Upper lobe of right lung (tissue), 1 donor: ENCODE measurements at regions not wholly inside any gene's neighbourhood (a gene's known extent, or its start where the extent isn't known, plus 50 kb on each side); places are given as distances from the start of the nearest gene placed in this dataset.
A peak's percentile ranks its signal among the peaks of the same experiment; 100 is the strongest.

Experiments used
- ATAC-seq: fragments of 200-7000 bp; cut with Tn5 transposase; one replicate; pipeline ENCODE4 v1.9.1; 2020; ENCODE audit warnings: mild to moderate bottlenecking, moderate library complexity
- DNase-seq: peaks from one replicate; pipeline ENCODE4 v3.0.0-alpha.2; 2020
- H3K27ac ChIP-seq: fragments of 200-600 bp; one replicate; pipeline ENCODE4 v1.8.0; 2022
- H3K27me3 ChIP-seq: fragments of 200-600 bp; one replicate; pipeline ENCODE4 v1.8.0; 2022; ENCODE audit warnings: mild to moderate bottlenecking
- H3K36me3 ChIP-seq: fragments of 200-600 bp; one replicate; pipeline ENCODE4 v1.8.0; 2022
- H3K4me1 ChIP-seq: fragments of 200-600 bp; one replicate; pipeline ENCODE4 v1.8.0; 2022
- H3K4me3 ChIP-seq: fragments of 200-600 bp; one replicate; pipeline ENCODE4 v1.8.0; 2022; ENCODE audit warnings: mild to moderate bottlenecking
- H3K9me3 ChIP-seq: fragments of 200-600 bp; one replicate; pipeline ENCODE4 v1.8.0; 2022
- CTCF ChIP-seq: fragments of 200-600 bp; IDR thresholded peaks from one replicate; pipeline ENCODE4 v1.8.0; 2022; ENCODE audit warnings: antibody characterized with exemption
- intact Hi-C: fragments of 100-400 bp; cut with DNase I; formaldehyde crosslinking; loops from one replicate; pipeline ENCODE4 v1.11.0; 2022
- donor health status: DM: no; HTN: yes; CAD: no; lungs with severe emphysema.

- no peak for TF ChIP-seq CTCF
- Histone ChIP-seq H3K9me3 (no peaks in the 10 kb centered on the region), H3K27me3 (no peaks in the 10 kb centered on the region), H3K4me3 (no peak overlapping the region), H3K4me1 (no peaks in the 10 kb centered on the region), H3K27ac (no peak overlapping the region), H3K36me3 (no peaks in the 10 kb centered on the region)
- DNase-seq (no peak), ATAC-seq (no peak)
- intact Hi-C loops, result no loop called here
Measured at GRCh38 chr11:80173371-80174136, 732.7 kb upstream of the TENM4 start.

- H3K27me3 ChIP-seq, result no peaks in the 10 kb centered on the region
- DNase-seq, result no peak
- H3K27ac ChIP-seq, result no peak overlapping the region
- no peak for ATAC-seq
- H3K4me1 ChIP-seq, result no peaks in the 10 kb centered on the region
- intact Hi-C loops, result no loop called here
- no peaks in the 10 kb centered on the region for H3K36me3 ChIP-seq
- TF ChIP-seq CTCF, result no peak
- H3K9me3 ChIP-seq, result no peaks in the 10 kb centered on the region
- H3K4me3 ChIP-seq, result no peak overlapping the region
Measured at GRCh38 chr11:80168796-80169195, 728.0 kb upstream of the TENM4 start.

GRCh38 chr11:80167766-80168165 is 726.9 kb upstream of the TENM4 start:
- Histone ChIP-seq H3K4me3 (no peak overlapping the region), H3K36me3 (no peaks in the 10 kb centered on the region), H3K9me3 (no peaks in the 10 kb centered on the region), H3K27ac (no peak overlapping the region), H3K27me3 (no peaks in the 10 kb centered on the region), H3K4me1 (no peaks in the 10 kb centered on the region)
- no peak for DNase-seq
- intact Hi-C loops, result no loop called here
- ATAC-seq, result no peak
- TF ChIP-seq CTCF, result no peak

GRCh38 chr11:80165744-80166143 is 724.9 kb upstream of the TENM4 start:
- intact Hi-C loops, result no loop called here
- H3K4me3 ChIP-seq, result no peak overlapping the region
- TF ChIP-seq CTCF, result no peak
- DNase-seq (no peak), ATAC-seq (no peak)
- H3K9me3 ChIP-seq, result no peaks in the 10 kb centered on the region
- H3K27ac ChIP-seq, result no peak overlapping the region
- H3K27me3 ChIP-seq, result no peaks in the 10 kb centered on the region
- no peaks in the 10 kb centered on the region for H3K36me3 ChIP-seq
- H3K4me1 ChIP-seq, result no peaks in the 10 kb centered on the region

- no peak for TF ChIP-seq CTCF
- no peaks in the 10 kb centered on the region for H3K4me1 ChIP-seq
- H3K27ac ChIP-seq, result no peak overlapping the region
- H3K4me3 ChIP-seq, result no peak overlapping the region
- ATAC-seq, result no peak
- no peak for DNase-seq
- intact Hi-C loops, result no loop called here
- H3K27me3 ChIP-seq, result no peaks in the 10 kb centered on the region
- H3K36me3 ChIP-seq, result no peaks in the 10 kb centered on the region
- no peaks in the 10 kb centered on the region for H3K9me3 ChIP-seq
Measured at GRCh38 chr11:80163441-80163840, 722.6 kb upstream of the TENM4 start.

GRCh38 chr11:80163011-80163410 is 722.2 kb upstream of the TENM4 start:
- intact Hi-C loops, result no loop called here
- ATAC-seq, result peak; percentile 62
- no peaks in the 10 kb centered on the region for H3K36me3 ChIP-seq

More at GRCh38 chr11:80163011-80163410, 722.2 kb upstream of the TENM4 start:
- no peak for TF ChIP-seq CTCF
- Histone ChIP-seq H3K4me3 (no peak overlapping the region), H3K9me3 (no peaks in the 10 kb centered on the region), H3K4me1 (no peaks in the 10 kb centered on the region), H3K27me3 (no peaks in the 10 kb centered on the region), H3K27ac (no peak overlapping the region)
- DNase-seq, result no peak
